Cardiac fibroblast (primary cell): ENCODE measurements at regions not wholly inside any gene's neighbourhood (a gene's known extent, or its start where the extent isn't known, plus 50 kb on each side); places are given as distances from the start of the nearest gene placed in this dataset.

ENCODE experiments used
- DNase-seq, 2 donors: peaks; one replicate each; pipeline versions ENCODE4 v3.0.0 to v3.0.0-alpha.2; 2010; ENCODE audit warnings: low read depth in 2 of 2
- H3K4me3 ChIP-seq, 2 donors: replicated peaks in 1 of 2; 1 replicate in 1 of 2; 2 replicates in 1 of 2; pipeline ENCODE4 v1.5.1; 2011; ENCODE audit warnings: low read depth in 2 of 2, low read length in 2 of 2, mild to moderate bottlenecking in 2 of 2, moderate library complexity in 1 of 2
- CTCF ChIP-seq: IDR thresholded peaks from one replicate; pipeline ENCODE4 v1.5.1; 2011; ENCODE audit warnings: low read depth, mild to moderate bottlenecking, low read length, inconsistent platforms

GRCh38 chr1:4064150-4064889 lies 164.2 kb upstream of the C1orf174 start:
- DNase-seq = no peak
- H3K4me3 ChIP-seq = no peak overlapping the region
- no peak for TF ChIP-seq CTCF

GRCh38 chr1:4066860-4067599 lies 167.0 kb upstream of the C1orf174 start:
- no peak for DNase-seq
- TF ChIP-seq CTCF = no peak
- H3K4me3 ChIP-seq = no peak overlapping the region

- DNase-seq = no peak
- TF ChIP-seq CTCF = no peak
- H3K4me3 ChIP-seq = no peak overlapping the region
These were observed 168.0 kb upstream of the C1orf174 start for GRCh38 chr1:4068076-4068475.

GRCh38 chr1:4071653-4072052 lies 171.6 kb upstream of the C1orf174 start:
- TF ChIP-seq CTCF = no peak
- no peak overlapping the region for H3K4me3 ChIP-seq
- no peak for DNase-seq

GRCh38 chr1:4072481-4073153 lies 172.5 kb upstream of the C1orf174 start:
- no peak for TF ChIP-seq CTCF
- no peak for DNase-seq
- no peak overlapping the region for H3K4me3 ChIP-seq

GRCh38 chr1:4075436-4076225 lies 175.6 kb upstream of the C1orf174 start:
- no peak for DNase-seq
- H3K4me3 ChIP-seq = no peak overlapping the region
- TF ChIP-seq CTCF = no peak
